Ishikawa (cell line): ENCODE measurements at regions not wholly inside any gene's neighbourhood (a gene's known extent, or its start where the extent isn't known, plus 50 kb on each side); places are given as distances from the start of the nearest gene placed in this dataset.

Source experiments
- CEBPB ChIP-seq: IDR thresholded peaks from 2 replicates; pipeline ENCODE4 v1.6.1; 2012
- CREB1 ChIP-seq: IDR thresholded peaks from 2 replicates; pipeline ENCODE4 v1.6.1; 2012; ENCODE audit warnings: low read depth
- EP300 ChIP-seq: IDR thresholded peaks from 2 replicates; pipeline ENCODE4 v1.6.1; 2012; ENCODE audit warnings: borderline replicate concordance
- FOXM1 ChIP-seq: IDR thresholded peaks from 2 replicates; pipeline ENCODE4 v1.6.1; 2012; ENCODE audit warnings: low read depth, borderline replicate concordance
- MAX ChIP-seq: IDR thresholded peaks from 2 replicates; pipeline ENCODE4 v1.6.1; 2012
- RAD21 ChIP-seq: IDR thresholded peaks from 2 replicates; pipeline ENCODE4 v1.6.1; 2012; ENCODE audit warnings: low read depth
- REST ChIP-seq: IDR thresholded peaks from 2 replicates; pipeline ENCODE4 v1.6.1; 2012; ENCODE audit warnings: low read depth, mild to moderate bottlenecking
- TAF1 ChIP-seq: IDR thresholded peaks from 2 replicates; pipeline ENCODE4 v1.6.1; 2012; ENCODE audit warnings: low read depth, mild to moderate bottlenecking
- TCF12 ChIP-seq: IDR thresholded peaks from 2 replicates; pipeline ENCODE4 v1.6.1; 2012; ENCODE audit warnings: low read depth
- USF1 ChIP-seq: IDR thresholded peaks from 2 replicates; pipeline ENCODE4 v1.6.1; 2012
- YY1 ChIP-seq: IDR thresholded peaks from 2 replicates; pipeline ENCODE4 v1.6.1; 2012; ENCODE audit warnings: low read depth

GRCh38 chr10:32174349-32174893 is 118.2 kb upstream of the KIF5B start:
- TF ChIP-seq FOXM1 (no peak), YY1 (no peak), TAF1 (no peak), CREB1 (no peak), REST (no peak), EP300 (no peak), MAX (no peak), CEBPB (no peak), USF1 (no peak), TCF12 (no peak), RAD21 (no peak)
